Heart left ventricle (tissue), 13 donors: ENCODE measurements at regions not wholly inside any gene's neighbourhood (a gene's known extent, or its start where the extent isn't known, plus 50 kb on each side); places are given as distances from the start of the nearest gene placed in this dataset.

Source experiments
- POLR2A ChIP-seq, 2 donors: fragments of 450-650 bp; IDR thresholded peaks; one replicate each; pipeline ENCODE4 v1.6.1; 2017; ENCODE audit warnings: antibody characterized with exemption in 2 of 2, mild to moderate bottlenecking in 2 of 2, moderate library complexity in 2 of 2
- TF ChIP-seq, protein P1 (sequence below), 12 donors: fragments of 200-600 bp; sonication (generic) in 4 of 12; IDR thresholded peaks; one replicate each; pipeline versions ENCODE4 v1.5.0 to v1.8.0; 2018 to 2022; ENCODE audit warnings: antibody characterized with exemption in 12 of 12, mild to moderate bottlenecking in 5 of 12
- donor health status: ischemic (EF 13 %, LVEDD 7.1; RV severe dilation, severe dysfunction).
- donor health status: DM: no; HTN: yes; CAD: no.
- donor health status: DM: no; HTN: no; CAD: no.
- donor health status: ischemic (EF 25% LVEDD 6.9; RV normal size, moderate dysfunction).
- donor health status: ischemic (EF 25% LVEDD 5.7; RV mildly dilated, moderate dysfunction).
- donor health status: ischemic (EF 35%, LVEDD 5.7; RV mildly dilated, moderate dysfunction).
- donor health status: nonischemic (EF 11% LVEDD 7.7; RV severe dilation, severe dysfunction).
- donor health status: DM: yes; HTN: yes; CAD: no.
- donor health status: PGD.
- donor health status: ischemic (EF 29% LVEDD 5.4; RV normal size, mild dysfunction).
- donor health status: nonischemic (EF 23%, LVEDD 6.1; RV moderate dilation, normal function).

GRCh38 chr5:165334201-165334600 lies 1828.8 kb downstream of the MAT2B start:
- TF ChIP-seq, protein P1, sequence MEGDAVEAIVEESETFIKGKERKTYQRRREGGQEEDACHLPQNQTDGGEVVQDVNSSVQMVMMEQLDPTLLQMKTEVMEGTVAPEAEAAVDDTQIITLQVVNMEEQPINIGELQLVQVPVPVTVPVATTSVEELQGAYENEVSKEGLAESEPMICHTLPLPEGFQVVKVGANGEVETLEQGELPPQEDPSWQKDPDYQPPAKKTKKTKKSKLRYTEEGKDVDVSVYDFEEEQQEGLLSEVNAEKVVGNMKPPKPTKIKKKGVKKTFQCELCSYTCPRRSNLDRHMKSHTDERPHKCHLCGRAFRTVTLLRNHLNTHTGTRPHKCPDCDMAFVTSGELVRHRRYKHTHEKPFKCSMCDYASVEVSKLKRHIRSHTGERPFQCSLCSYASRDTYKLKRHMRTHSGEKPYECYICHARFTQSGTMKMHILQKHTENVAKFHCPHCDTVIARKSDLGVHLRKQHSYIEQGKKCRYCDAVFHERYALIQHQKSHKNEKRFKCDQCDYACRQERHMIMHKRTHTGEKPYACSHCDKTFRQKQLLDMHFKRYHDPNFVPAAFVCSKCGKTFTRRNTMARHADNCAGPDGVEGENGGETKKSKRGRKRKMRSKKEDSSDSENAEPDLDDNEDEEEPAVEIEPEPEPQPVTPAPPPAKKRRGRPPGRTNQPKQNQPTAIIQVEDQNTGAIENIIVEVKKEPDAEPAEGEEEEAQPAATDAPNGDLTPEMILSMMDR (IDR thresholded peaks at IDR 0.05), result no peak
- TF ChIP-seq POLR2A (IDR thresholded peaks at IDR 0.05), result no peak
